ENCODE measurements at regions not wholly inside any gene's neighbourhood (a gene's known extent, or its start where the extent isn't known, plus 50 kb on each side); places are given as distances from the start of the nearest gene placed in this dataset.

GRCh38 chr5:102625928-102626327, 127.1 kb upstream of the SLCO6A1 start:
- TF ChIP-seq EZH2 (IDR thresholded peaks at IDR 0.05; ENCODE audit: insufficient read depth, poor library complexity, severe bottlenecking): no peak
- TF ChIP-seq EZH2phosphoT487 (IDR thresholded peaks at IDR 0.05; ENCODE audit: insufficient read depth, low read depth): no peak
